ENCODE measurements at regions not wholly inside any gene's neighbourhood (a gene's known extent, or its start where the extent isn't known, plus 50 kb on each side); places are given as distances from the start of the nearest gene placed in this dataset.

DNA sequence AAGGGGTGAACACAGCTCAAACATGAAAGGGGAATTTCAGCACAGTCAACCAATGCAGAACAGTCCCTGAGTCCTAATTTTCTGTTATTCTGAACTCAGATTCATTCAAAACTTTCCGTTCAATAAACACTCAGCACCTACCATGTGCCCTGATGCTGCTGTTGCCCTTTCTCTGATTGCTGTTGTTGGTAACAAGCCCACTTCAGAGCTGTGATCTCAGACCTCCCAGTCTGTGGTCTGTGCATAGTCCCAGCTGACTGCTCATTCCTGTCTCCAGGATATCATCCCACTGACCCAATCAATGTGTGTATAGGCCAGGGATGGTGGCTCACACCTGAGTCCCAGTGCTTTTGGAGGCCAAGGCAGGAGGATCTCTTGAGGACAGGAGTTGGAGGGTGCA, 82.7 kb upstream of the SLC35G4 start:
- no peaks in the 10 kb centered on the region for H3K4me1 Mint-ChIP-seq (ENCODE audit: low read depth)
- H3K27me3 ChIP-seq (ENCODE audit: control insufficient read depth in 1 of 2, insufficient read depth in 2 of 2, low read length in 2 of 2): peaks cover 0 to 3% of the 10 kb centered on the region in 2 experiments
- no peaks in the 10 kb centered on the region for H3K9me3 ChIP-seq (ENCODE audit: control insufficient read depth in 1 of 2, insufficient read depth in 1 of 2, low read length in 2 of 2)
- H3K27ac ChIP-seq (ENCODE audit: low read depth in 1 of 2, low read length in 2 of 2): no peak overlapping the region
- H3K27me3 Mint-ChIP-seq: no peaks in the 10 kb centered on the region
- ChIA-PET POLR2A (no interaction called here), CTCF (no interaction called here)
- H3K9me3 Mint-ChIP-seq: no peaks in the 10 kb centered on the region
- H3K4me3 Mint-ChIP-seq: no peak overlapping the region
- H3K36me3 ChIP-seq (ENCODE audit: insufficient read depth, low read length): no peaks in the 10 kb centered on the region
- H3K4me3 ChIP-seq (ENCODE audit: low read length): no peak overlapping the region
- intact Hi-C loops (cut with DNase I, micrococcal nuclease): no loop called here
- no peak overlapping the region for H3K27ac Mint-ChIP-seq
- H3K4me1 ChIP-seq (ENCODE audit: insufficient read depth, low read length): no peaks in the 10 kb centered on the region
- TF ChIP-seq CTCF (IDR thresholded peaks at IDR 0.05): no peak
- DNase-seq (no peak), ATAC-seq (ENCODE audit: poor library complexity) (no peak)
- H3K36me3 Mint-ChIP-seq (ENCODE audit: low read depth): no peaks in the 10 kb centered on the region

DNA sequence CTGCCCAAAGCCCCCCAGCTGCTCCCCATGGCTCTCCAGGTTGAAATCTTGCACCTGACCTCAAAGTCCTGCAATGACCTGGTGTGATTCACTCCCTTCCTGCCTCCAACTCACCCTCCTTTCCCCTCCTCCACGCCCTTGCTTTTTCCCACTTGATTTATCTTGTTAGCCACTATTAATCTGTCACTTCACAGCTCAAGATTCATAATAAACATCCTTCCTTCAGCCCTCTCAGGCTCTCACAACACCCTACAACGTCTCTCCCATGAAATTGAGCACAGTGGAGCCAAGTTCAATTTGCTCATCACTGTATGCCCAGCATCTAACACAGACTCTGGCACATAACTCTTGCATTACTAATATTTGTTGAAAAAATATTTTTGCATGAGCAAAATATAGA, 85.6 kb upstream of the SLC35G4 start:
- no peak for TF ChIP-seq CTCF (IDR thresholded peaks at IDR 0.05)
- Histone ChIP-seq H3K9me3 (ENCODE audit: control insufficient read depth in 1 of 2, insufficient read depth in 1 of 2, low read length in 2 of 2) (no peaks in the 10 kb centered on the region), H3K4me3 (ENCODE audit: low read length) (no peak overlapping the region), H3K27me3 (ENCODE audit: control insufficient read depth in 1 of 2, insufficient read depth in 2 of 2, low read length in 2 of 2) (peaks cover 0 to 3% of the 10 kb centered on the region in 2 experiments), H3K36me3 (ENCODE audit: insufficient read depth, low read length) (no peaks in the 10 kb centered on the region), H3K27ac (ENCODE audit: low read depth in 1 of 2, low read length in 2 of 2) (no peak overlapping the region), H3K4me1 (ENCODE audit: insufficient read depth, low read length) (no peaks in the 10 kb centered on the region)
- no peaks in the 10 kb centered on the region for H3K9me3 Mint-ChIP-seq
- no peak overlapping the region for H3K27ac Mint-ChIP-seq
- no peaks in the 10 kb centered on the region for H3K27me3 Mint-ChIP-seq
- POLR2A ChIA-PET: no interaction called here
- no peaks in the 10 kb centered on the region for H3K36me3 Mint-ChIP-seq (ENCODE audit: low read depth)
- no peak for DNase-seq
- intact Hi-C loops (cut with DNase I, micrococcal nuclease): no loop called here
- H3K4me3 Mint-ChIP-seq: no peak overlapping the region
- H3K4me1 Mint-ChIP-seq (ENCODE audit: low read depth): no peaks in the 10 kb centered on the region
- ATAC-seq (ENCODE audit: poor library complexity): no peak
- CTCF ChIA-PET: no interaction called here

DNA sequence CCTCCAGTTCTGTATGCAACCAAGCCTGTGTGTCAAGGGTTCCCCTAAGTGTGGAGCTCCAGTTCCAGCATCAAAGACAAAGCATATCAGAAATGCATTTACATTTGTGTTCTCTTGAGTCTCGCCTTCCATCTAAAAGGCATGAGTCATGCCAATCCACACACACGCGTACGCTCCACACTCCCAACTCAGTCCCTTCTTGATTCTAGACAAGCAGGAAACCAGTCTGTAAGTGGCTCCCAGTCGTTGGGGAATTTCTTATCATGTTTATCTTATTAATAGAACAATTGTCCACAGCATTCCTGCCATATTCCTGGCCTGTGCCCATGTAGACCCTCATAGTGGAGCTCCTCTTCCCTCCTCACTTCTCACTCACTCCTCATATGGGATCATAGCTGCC, 86.4 kb upstream of the SLC35G4 start:
- CTCF ChIA-PET: no interaction called here
- no peaks in the 10 kb centered on the region for H3K36me3 Mint-ChIP-seq (ENCODE audit: low read depth)
- no peak for TF ChIP-seq CTCF (IDR thresholded peaks at IDR 0.05)

More for the DNA sequence above, 86.4 kb upstream of the SLC35G4 start:
- H3K27me3 Mint-ChIP-seq: no peaks in the 10 kb centered on the region
- ATAC-seq (ENCODE audit: poor library complexity): no peak
- Histone ChIP-seq H3K4me3 (ENCODE audit: low read length) (no peak overlapping the region), H3K4me1 (ENCODE audit: insufficient read depth, low read length) (no peaks in the 10 kb centered on the region), H3K27ac (ENCODE audit: low read depth in 1 of 2, low read length in 2 of 2) (no peak overlapping the region), H3K9me3 (ENCODE audit: control insufficient read depth in 1 of 2, insufficient read depth in 1 of 2, low read length in 2 of 2) (no peaks in the 10 kb centered on the region), H3K27me3 (ENCODE audit: control insufficient read depth in 1 of 2, insufficient read depth in 2 of 2, low read length in 2 of 2) (peaks cover 0 to 3% of the 10 kb centered on the region in 2 experiments), H3K36me3 (ENCODE audit: insufficient read depth, low read length) (no peaks in the 10 kb centered on the region)
- no peak overlapping the region for H3K27ac Mint-ChIP-seq
- intact Hi-C loops (cut with DNase I, micrococcal nuclease): no loop called here
- no peak overlapping the region for H3K4me3 Mint-ChIP-seq
- POLR2A ChIA-PET: no interaction called here
- DNase-seq: no peak
- no peaks in the 10 kb centered on the region for H3K9me3 Mint-ChIP-seq
- no peaks in the 10 kb centered on the region for H3K4me1 Mint-ChIP-seq (ENCODE audit: low read depth)
